GM13977 (cell line): ENCODE measurements at regions not wholly inside any gene's neighbourhood (a gene's known extent, or its start where the extent isn't known, plus 50 kb on each side); places are given as distances from the start of the nearest gene placed in this dataset.
A peak's percentile ranks its signal among the peaks of the same experiment; 100 is the strongest.
"Not testable (repeated sequence)": the region's sequence is repeated elsewhere in the genome, so short reads cannot be mapped to it uniquely, and the experiment has no call there.

Experiments used
- DNase-seq: peaks from one replicate; pipeline ENCODE4 v3.0.0; 2012; ENCODE audit warnings: low spot score
- in situ Hi-C: fragments of 300-500 bp; cut with MboI; formaldehyde crosslinking; loops from one replicate; pipeline ENCODE4 v1.12.0; 2022; ENCODE audit warnings: low sequenced_read_pairs, low pct_unique_long_range_greater_than_20kb, mixed read lengths, inconsistent platforms; ENCODE audit not compliant: unreplicated experiment
- TF ChIP-seq, protein P1 (sequence below): IDR thresholded peaks from 2 replicates; pipeline ENCODE4 v1.5.1; 2012; ENCODE audit warnings: mild to moderate bottlenecking, control low read depth; ENCODE audit not compliant: insufficient read depth; ENCODE audit errors: extremely low read depth, missing control alignments

- in situ Hi-C loops = no loop called here
- no peak for DNase-seq
- TF ChIP-seq, protein P1, sequence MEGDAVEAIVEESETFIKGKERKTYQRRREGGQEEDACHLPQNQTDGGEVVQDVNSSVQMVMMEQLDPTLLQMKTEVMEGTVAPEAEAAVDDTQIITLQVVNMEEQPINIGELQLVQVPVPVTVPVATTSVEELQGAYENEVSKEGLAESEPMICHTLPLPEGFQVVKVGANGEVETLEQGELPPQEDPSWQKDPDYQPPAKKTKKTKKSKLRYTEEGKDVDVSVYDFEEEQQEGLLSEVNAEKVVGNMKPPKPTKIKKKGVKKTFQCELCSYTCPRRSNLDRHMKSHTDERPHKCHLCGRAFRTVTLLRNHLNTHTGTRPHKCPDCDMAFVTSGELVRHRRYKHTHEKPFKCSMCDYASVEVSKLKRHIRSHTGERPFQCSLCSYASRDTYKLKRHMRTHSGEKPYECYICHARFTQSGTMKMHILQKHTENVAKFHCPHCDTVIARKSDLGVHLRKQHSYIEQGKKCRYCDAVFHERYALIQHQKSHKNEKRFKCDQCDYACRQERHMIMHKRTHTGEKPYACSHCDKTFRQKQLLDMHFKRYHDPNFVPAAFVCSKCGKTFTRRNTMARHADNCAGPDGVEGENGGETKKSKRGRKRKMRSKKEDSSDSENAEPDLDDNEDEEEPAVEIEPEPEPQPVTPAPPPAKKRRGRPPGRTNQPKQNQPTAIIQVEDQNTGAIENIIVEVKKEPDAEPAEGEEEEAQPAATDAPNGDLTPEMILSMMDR = no peak
Observed at GRCh38 chr13:91053318-91054065, 294.0 kb upstream of the MIR17HG start.

DNA sequence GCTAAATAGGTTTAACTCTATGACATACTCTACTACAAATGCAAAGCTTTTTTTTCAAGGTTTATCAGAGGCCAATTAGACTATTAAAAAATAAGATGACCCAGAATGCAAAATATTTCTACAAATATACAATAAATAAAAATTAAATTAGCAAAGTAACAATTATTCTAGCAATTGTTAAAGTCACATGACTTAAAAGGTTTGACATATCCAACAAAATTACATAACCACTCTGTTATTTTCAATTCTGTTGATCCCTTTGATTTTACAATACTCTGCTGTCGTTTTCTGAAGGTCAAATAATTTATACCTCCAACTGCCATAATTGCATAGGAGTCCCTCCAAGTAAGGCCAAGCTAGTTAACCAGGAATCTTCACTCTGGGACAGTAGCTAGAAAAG lies 292.6 kb upstream of the MIR17HG start:
- in situ Hi-C loops = no loop called here
- TF ChIP-seq, protein P1 = no peak

DNA sequence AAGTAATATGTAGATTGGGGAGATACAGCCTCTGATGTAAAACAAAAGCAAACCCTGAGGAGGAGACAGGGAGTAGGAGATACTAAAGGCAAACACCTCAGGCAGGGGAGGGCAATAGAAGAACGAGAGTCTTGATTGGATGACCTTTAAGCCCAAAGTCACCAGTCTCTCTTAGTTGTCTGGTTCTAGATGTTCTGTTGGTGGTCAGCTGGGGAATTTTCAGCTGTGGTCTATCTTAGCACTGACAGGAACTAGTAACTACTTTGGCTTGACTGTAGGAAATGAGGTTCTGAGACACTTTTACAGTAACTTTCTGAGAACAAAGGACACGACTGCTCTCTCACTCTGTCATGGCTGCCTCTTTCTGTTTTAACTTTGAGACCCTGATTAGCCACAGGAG lies 290.7 kb upstream of the MIR17HG start:
- in situ Hi-C loops = no loop called here
- DNase-seq = peak; percentile 25
- TF ChIP-seq, protein P1 = no peak

More for the DNA sequence above, 292.6 kb upstream of the MIR17HG start:
- DNase-seq = no peak

- in situ Hi-C loops, DNase-seq: not testable (repeated sequence)
Observed at GRCh38 chr13:91057507-91057906, 290.0 kb upstream of the MIR17HG start.

GRCh38 chr13:91058066-91058465 lies 289.4 kb upstream of the MIR17HG start:
- no peak for DNase-seq
- TF ChIP-seq, protein P1 = no peak
- in situ Hi-C loops = no loop called here

GRCh38 chr13:91058919-91059318 lies 288.6 kb upstream of the MIR17HG start:
- TF ChIP-seq, protein P1 = no peak
- in situ Hi-C loops = no loop called here
- no peak for DNase-seq

DNA sequence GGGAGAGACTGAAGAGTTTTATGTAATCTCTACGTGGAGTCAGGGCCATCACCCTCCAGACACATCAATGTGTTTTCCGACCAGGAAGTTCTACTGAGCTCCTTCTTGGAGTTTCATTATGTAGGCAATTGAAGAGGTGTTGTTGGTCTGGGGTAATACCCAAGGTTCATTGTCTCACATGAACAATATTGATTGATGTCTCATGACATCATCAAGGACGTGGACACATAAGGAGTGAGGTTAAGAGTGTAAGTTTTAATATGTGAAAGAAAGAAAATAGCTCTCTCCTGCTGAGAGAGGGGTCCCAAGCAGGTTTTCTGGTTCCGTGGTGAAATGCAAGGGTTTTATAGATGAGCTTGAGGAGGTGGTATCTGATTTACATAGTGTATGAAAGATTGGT lies 280.7 kb upstream of the MIR17HG start:
- no peak for DNase-seq
- in situ Hi-C loops = no loop called here
- TF ChIP-seq, protein P1 = no peak
